ENCODE measurements at regions not wholly inside any gene's neighbourhood (a gene's known extent, or its start where the extent isn't known, plus 50 kb on each side); places are given as distances from the start of the nearest gene placed in this dataset.

- Histone ChIP-seq H3K4me2 (ENCODE audit: insufficient read depth, low read length) (no peak overlapping the region), H3K4me1 (ENCODE audit: control insufficient read depth, extremely low read depth, insufficient read depth, low read length) (no peaks in the 10 kb centered on the region), H3K27me3 (ENCODE audit: control insufficient read depth in 2 of 2, insufficient read depth in 2 of 2, low read length in 2 of 2) (no peaks in the 10 kb centered on the region), H3K9me3 (replicated peaks; ENCODE audit: control insufficient read depth, insufficient read depth, low read length) (peaks cover 3% of the 10 kb centered on the region), H3K9ac (replicated peaks; ENCODE audit: extremely low read depth, insufficient read depth, low read length) (no peak overlapping the region), H3K4me3 (replicated peaks in 1 of 3; ENCODE audit: insufficient read depth in 1 of 3, low read depth in 1 of 3, low read length in 3 of 3) (no peak overlapping the region), H3K9me1 (replicated peaks; ENCODE audit: control insufficient read depth, extremely low read depth, insufficient read depth, low read length) (no peaks in the 10 kb centered on the region), H3K27ac (ENCODE audit: insufficient read depth, low read depth, low read length) (no peak overlapping the region), H3K79me2 (ENCODE audit: control insufficient read depth, insufficient read depth, low read length) (no peaks in the 10 kb centered on the region), H2AFZ (ENCODE audit: low read depth, low read length) (no peak overlapping the region), H3K36me3 (ENCODE audit: control insufficient read depth in 2 of 2, extremely low read depth in 1 of 2, insufficient read depth in 2 of 2, low read length in 2 of 2) (no peaks in the 10 kb centered on the region), H4K20me1 (replicated peaks; ENCODE audit: control insufficient read depth, extremely low read depth, insufficient read depth, low read length) (no peaks in the 10 kb centered on the region)
- dilution Hi-C loops (cut with MboI; ENCODE audit: extremely low pct_ligation_motif_present, low sequenced_read_pairs): no loop called here
- ChIA-PET POLR2A (no interaction called here), CTCF (no interaction called here)
- intact Hi-C loops (cut with micrococcal nuclease): no loop called here
- FAIRE-seq: no peak
- TF ChIP-seq MYC (IDR thresholded peaks at IDR 0.05; ENCODE audit: low read depth, low read length) (no peak), POLR2A (IDR thresholded peaks at IDR 0.05; ENCODE audit: low read depth, low read length) (no peak), POLR2AphosphoS5 (IDR thresholded peaks at IDR 0.05; ENCODE audit: insufficient read depth, low read depth, low read length) (no peak), FOS (IDR thresholded peaks at IDR 0.05; ENCODE audit: borderline replicate concordance, insufficient read depth, low read length) (no peak), EZH2 (IDR thresholded peaks at IDR 0.05; ENCODE audit: borderline replicate concordance, low read depth, low read length, severe bottlenecking) (no peak), MAX (IDR thresholded peaks at IDR 0.05; ENCODE audit: insufficient read depth, insufficient read length) (no peak), JUN (IDR thresholded peaks at IDR 0.05; ENCODE audit: borderline replicate concordance, insufficient read depth, insufficient read length, low read depth) (no peak), GATA2 (IDR thresholded peaks at IDR 0.05; ENCODE audit: insufficient read depth, insufficient read length, low read depth, low read length) (no peak)
- TF ChIP-seq, protein P1, sequence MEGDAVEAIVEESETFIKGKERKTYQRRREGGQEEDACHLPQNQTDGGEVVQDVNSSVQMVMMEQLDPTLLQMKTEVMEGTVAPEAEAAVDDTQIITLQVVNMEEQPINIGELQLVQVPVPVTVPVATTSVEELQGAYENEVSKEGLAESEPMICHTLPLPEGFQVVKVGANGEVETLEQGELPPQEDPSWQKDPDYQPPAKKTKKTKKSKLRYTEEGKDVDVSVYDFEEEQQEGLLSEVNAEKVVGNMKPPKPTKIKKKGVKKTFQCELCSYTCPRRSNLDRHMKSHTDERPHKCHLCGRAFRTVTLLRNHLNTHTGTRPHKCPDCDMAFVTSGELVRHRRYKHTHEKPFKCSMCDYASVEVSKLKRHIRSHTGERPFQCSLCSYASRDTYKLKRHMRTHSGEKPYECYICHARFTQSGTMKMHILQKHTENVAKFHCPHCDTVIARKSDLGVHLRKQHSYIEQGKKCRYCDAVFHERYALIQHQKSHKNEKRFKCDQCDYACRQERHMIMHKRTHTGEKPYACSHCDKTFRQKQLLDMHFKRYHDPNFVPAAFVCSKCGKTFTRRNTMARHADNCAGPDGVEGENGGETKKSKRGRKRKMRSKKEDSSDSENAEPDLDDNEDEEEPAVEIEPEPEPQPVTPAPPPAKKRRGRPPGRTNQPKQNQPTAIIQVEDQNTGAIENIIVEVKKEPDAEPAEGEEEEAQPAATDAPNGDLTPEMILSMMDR (IDR thresholded peaks at IDR 0.05; ENCODE audit: extremely low read depth in 1 of 2, insufficient read depth in 1 of 2, low read depth in 1 of 2, low read length in 2 of 2): no peak
- DNase-seq (ENCODE audit: low read depth, low spot score): no peak
- no TSS peak for BruUV-seq (replicated peaks)
Observed at GRCh38 chr11:101326141-101326540, 196.5 kb upstream of the PGR start.
